HG02981 (cell line): ENCODE measurements at regions not wholly inside any gene's neighbourhood (a gene's known extent, or its start where the extent isn't known, plus 50 kb on each side); places are given as distances from the start of the nearest gene placed in this dataset.

ENCODE experiments used
- ATAC-seq: cut with Tn5 transposase; IDR thresholded peaks from one replicate; pipeline ENCODE4 v1.9.1; 2021; ENCODE audit warnings: mild to moderate bottlenecking, moderate library complexity; ENCODE audit not compliant: unreplicated experiment

GRCh38 chr14:98853063-98853729 is 418.8 kb downstream of the BCL11B start:
- no peak for ATAC-seq

- ATAC-seq = no peak
Observed at GRCh38 chr14:98855926-98856715, 415.9 kb downstream of the BCL11B start.

- no peak for ATAC-seq
Observed at GRCh38 chr14:98858158-98858557, 413.8 kb downstream of the BCL11B start.

GRCh38 chr14:98858561-98858960 is 413.4 kb downstream of the BCL11B start:
- no peak for ATAC-seq

GRCh38 chr14:98859301-98859700 is 412.7 kb downstream of the BCL11B start:
- ATAC-seq = no peak

- no peak for ATAC-seq
Observed at GRCh38 chr14:98864211-98864610, 407.8 kb downstream of the BCL11B start.

- ATAC-seq = no peak
Observed at GRCh38 chr14:98867146-98867545, 404.9 kb downstream of the BCL11B start.

- no peak for ATAC-seq
Observed at GRCh38 chr14:98867726-98868125, 404.3 kb downstream of the BCL11B start.

GRCh38 chr14:98868866-98869265 is 403.1 kb downstream of the BCL11B start:
- no peak for ATAC-seq

GRCh38 chr14:98871796-98872195 is 400.2 kb downstream of the BCL11B start:
- ATAC-seq = no peak

GRCh38 chr14:98877065-98877464 is 394.9 kb downstream of the BCL11B start:
- ATAC-seq = no peak

- no peak for ATAC-seq
Observed at GRCh38 chr14:98878282-98878681, 393.7 kb downstream of the BCL11B start.

- ATAC-seq = no peak
Observed at GRCh38 chr14:98886982-98887381, 385.0 kb downstream of the BCL11B start.

GRCh38 chr14:98888281-98888680 is 383.7 kb downstream of the BCL11B start:
- no peak for ATAC-seq

GRCh38 chr14:98888927-98889835 is 382.8 kb downstream of the BCL11B start:
- ATAC-seq = no peak

- no peak for ATAC-seq
Observed at GRCh38 chr14:98889836-98890185, 382.2 kb downstream of the BCL11B start.

GRCh38 chr14:98890556-98891340 is 381.2 kb downstream of the BCL11B start:
- no peak for ATAC-seq

GRCh38 chr14:98893675-98894074 is 378.3 kb downstream of the BCL11B start:
- no peak for ATAC-seq

- no peak for ATAC-seq
Observed at GRCh38 chr14:98894600-98894999, 377.4 kb downstream of the BCL11B start.

- no peak for ATAC-seq
Observed at GRCh38 chr14:98896449-98896848, 375.5 kb downstream of the BCL11B start.
